HG03095 (cell line): ENCODE measurements at regions not wholly inside any gene's neighbourhood (a gene's known extent, or its start where the extent isn't known, plus 50 kb on each side); places are given as distances from the start of the nearest gene placed in this dataset.

Source experiments
- ATAC-seq: cut with Tn5 transposase; IDR thresholded peaks from one replicate; pipeline ENCODE4 v1.9.1; 2021; ENCODE audit warnings: moderate library complexity; ENCODE audit not compliant: unreplicated experiment

DNA sequence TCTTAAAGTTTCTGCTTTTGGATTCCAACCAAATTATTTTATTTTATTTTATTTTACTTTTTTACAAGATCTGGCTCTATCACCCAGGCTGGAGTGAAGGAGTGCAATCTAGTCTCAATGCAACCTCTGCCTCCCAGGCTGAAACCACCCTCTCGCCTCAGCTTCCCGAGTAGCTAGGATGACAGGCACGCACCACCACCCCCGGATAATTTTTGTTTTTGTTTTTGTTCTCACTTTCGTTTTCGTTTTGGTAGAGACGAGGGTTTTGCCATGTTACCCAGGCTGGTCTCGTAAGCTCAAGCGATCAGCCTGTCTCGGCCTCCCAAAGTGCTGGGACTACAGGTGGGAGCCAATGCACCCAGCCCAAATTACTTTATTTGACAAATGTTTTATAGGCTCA, 219.8 kb downstream of the ETS1 start:
- ATAC-seq = peak; percentile 80

DNA sequence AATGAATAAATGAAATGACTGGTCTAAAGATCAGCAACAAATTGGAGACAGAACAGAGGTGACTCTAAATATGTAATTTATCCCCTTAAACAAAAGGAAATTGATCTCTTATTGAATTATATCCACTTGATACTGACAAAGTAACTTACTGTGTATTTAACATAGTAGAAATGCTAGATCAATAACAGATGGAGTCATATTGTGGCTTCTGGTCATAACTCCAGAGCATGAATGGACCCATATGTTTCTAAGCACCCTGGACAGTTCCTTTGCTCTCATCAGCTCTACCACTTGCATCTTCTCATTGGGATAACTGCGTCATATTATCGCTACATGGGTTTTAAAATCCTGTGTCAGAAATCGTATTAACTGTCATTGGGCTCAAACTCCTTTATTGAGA, 222.3 kb downstream of the ETS1 start:
- no peak for ATAC-seq

DNA sequence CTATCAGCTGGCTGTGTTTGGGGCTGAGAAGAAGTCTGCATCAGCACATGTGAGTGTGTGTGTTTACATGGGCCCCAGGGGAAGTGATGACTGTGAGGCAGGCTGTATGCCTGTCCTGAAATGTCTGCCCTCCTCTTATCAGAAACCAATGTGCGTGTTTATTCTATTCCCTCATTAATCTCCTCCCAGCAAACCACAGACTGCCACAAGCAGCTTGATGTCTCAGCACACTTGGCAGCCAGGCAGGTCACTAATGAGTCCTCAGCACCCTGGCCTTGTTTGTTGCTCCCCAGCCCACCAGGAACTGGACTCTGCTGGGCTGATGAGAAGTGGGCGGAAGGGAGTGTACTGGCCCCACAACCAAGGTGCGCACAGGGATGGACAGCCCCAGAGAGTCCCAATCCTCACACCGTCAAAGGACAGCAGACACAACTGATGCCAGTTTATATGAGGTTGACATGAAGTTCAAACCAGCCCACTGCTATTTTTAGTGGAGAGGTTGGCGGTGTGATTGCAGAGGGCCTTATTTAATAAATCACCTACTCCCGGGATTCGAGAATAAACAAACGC, 225.8 kb downstream of the ETS1 start:
- no peak for ATAC-seq

DNA sequence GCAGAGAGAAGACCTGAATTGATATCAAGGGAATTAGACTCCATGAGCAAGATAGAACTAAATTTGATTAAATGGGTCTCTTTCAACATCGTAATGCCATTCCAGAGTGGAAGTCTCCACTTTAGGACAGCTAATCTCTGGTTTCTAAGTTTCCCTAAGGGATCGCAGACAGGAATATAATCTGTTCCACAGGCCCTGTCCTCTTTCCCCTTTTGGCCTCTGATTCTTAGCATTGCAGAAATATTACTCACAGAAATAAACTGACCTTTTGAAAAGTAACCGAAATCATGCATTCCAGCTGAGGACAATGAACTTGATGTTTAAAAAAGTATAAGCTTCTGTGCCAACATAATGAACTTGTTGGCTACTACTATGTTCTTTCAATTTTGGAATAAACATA, 227.8 kb downstream of the ETS1 start:
- no peak for ATAC-seq

DNA sequence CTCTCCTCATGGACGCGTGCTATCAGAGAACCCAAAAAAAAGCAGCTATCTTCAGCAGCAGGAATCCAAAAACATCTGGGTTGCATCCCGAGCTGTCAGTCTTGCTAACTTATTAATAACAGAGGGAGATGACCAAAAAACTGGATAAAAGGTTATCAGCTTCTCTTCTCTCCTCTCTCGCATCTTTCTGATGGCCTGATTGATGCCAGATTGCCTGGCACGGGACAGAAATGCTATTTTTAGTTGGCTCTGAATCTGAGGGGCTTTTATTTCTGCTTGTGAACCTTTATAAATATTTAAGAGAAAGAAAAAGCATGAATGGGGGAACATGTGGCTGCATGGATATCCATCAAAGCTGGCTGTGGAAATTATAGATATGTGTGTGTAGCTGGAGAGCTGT, 230.3 kb downstream of the ETS1 start:
- no peak for ATAC-seq

DNA sequence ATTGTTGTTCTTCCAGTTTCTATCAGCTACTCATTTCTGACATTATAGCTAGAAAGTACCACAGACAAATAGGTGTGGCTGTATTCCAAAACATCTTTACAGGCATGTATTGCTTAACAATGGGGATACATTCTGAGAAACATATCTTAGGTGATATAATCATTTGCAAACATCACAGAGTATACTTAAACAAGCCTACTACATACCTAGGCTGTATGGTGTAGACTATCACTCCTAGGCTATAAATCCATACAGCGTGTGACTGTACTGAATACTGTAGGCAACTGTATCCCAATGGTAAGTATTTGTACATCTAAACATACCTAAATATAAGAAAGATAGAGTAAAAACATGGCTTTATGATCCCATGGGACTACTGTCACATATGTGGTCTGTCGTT, 231.8 kb downstream of the ETS1 start:
- no peak for ATAC-seq

DNA sequence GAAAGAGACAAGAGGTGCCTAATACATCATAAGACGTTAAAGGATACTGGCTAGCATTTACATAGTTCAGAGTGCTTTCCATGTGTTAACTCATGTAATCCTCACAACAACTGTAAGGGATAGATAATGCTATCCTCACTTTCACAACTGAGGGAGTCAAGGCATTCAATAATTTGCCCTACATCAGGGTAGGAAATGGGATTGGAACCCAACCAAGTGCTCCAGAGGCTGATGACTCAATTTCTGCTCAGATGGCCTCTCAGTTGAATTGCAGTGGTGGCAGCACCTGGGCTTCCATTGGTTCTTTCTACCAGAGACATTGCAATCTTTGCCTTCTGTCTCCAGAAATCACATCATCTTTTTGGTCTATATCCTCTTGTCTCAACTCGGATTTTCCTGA, 232.9 kb downstream of the ETS1 start:
- no peak for ATAC-seq

DNA sequence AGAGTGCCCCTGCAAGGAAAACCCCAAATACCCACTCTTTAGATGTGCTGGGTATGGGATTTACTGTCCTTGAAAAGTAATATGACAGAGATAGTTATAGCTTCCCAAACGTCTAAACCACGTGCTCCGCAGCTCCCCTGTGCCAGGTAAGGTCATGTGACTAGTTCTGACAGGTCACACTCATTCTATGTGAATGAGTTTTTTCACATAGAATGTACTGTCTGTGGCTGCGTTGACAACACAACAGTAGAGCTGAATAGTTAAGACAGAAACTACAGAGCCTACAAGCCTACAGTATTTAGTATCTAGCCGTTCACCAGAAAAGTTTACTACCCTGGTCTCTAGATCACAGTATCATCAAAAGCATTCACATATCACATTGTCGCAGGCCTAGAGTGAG, 236.2 kb downstream of the ETS1 start:
- ATAC-seq = no peak

DNA sequence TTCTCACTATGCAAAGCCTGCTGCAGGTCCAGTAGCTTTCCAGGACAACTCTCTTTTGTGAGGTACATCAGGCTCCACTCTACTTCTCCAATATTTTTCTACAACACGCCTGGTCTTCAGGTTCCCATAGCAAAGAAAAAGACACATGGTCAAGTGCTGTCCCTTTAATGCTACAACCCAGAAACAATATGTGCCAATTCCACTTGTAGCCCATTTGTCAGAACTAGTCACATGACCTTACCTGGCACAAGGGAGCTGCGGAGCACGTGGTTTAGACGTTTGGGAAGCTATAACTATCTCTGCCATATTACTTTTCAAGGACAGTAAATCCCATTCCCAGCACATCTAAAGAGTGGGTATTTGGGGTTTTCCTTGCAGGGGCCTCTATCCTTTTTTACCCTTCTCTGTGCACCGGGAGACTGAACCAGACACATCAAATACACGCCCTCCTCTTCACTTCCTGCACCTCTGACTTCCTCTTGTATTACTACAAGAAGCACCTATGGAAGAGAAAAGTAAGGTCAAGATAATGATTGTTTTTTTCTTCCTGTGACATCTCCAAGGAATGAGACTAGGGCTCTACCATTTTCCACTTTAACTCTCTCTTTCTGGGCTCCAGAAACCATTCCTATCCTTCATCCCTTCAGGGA, 237.6 kb downstream of the ETS1 start:
- no peak for ATAC-seq

DNA sequence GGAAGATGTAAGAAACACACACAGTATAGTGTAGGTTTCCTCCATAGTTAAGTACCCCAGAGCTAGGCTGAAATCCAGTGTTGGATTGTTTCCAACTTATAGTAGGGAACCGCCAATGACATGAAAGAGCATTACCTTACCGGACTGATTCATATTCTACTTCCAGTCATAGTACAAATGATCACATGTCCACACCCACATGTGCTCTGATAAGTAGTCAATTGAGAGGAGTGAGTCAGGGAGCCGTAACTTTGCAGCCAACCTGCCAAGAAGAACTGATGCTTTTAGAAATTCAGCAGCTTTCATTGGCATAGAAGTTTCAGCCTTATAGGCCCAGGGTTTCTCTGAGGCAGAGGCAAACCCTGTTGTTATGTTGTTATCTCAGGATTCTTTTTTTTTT, 240.6 kb downstream of the ETS1 start:
- ATAC-seq = no peak

DNA sequence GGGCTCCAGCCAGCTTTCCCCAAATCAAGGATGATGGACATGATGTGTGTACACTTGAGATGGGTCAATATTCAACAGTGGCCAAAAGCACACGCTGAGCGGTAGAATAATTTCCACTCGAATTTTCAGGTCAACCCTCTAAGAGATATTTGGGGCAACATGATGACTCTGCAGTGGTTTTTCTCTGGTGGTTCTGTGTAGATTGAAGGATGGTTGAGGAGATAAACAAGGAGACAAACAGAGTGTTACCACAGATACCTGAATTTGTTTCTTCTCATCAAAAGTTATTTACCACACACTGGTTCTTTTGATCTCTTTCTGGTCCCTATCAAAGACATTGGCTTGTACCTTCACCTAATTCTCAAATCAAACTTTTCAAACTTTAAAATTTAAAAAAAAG, 242.0 kb downstream of the ETS1 start:
- ATAC-seq = no peak

DNA sequence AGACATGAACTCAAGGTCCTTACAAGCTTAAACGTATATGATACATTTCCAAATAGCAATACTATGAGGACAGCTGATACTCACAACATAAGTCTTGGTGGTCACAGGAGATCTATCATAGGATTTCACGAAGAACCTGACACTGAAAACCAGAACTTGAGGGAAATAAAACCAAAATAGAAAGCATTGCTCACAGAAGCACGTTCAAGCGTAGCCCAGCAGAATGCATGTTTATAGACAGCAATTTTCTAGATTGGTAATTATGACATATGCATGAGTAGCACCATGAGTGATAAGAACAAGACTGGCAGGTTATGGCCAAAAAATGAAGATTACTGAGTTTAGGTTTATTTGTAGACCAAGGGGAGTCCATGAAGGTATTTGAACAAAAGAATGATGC, 243.5 kb downstream of the ETS1 start:
- ATAC-seq = no peak

DNA sequence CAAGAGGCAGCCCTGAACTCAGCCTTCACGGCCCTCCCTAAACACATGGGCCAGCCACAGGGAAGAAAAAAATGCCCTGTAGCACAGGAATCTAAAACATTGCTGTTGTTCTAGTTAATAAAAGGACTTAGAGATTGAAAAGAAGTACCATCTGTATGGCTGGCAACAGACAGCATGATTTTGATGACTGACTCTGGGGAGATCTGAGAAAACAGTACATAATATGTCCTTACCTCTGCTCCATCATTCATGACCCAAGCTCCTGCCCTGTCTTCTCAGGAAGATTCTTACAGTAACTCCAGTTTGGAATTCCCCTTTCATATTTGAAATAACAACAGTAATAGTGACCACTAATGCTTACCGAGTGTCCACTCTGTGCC, 244.2 kb downstream of the ETS1 start:
- no peak for ATAC-seq

DNA sequence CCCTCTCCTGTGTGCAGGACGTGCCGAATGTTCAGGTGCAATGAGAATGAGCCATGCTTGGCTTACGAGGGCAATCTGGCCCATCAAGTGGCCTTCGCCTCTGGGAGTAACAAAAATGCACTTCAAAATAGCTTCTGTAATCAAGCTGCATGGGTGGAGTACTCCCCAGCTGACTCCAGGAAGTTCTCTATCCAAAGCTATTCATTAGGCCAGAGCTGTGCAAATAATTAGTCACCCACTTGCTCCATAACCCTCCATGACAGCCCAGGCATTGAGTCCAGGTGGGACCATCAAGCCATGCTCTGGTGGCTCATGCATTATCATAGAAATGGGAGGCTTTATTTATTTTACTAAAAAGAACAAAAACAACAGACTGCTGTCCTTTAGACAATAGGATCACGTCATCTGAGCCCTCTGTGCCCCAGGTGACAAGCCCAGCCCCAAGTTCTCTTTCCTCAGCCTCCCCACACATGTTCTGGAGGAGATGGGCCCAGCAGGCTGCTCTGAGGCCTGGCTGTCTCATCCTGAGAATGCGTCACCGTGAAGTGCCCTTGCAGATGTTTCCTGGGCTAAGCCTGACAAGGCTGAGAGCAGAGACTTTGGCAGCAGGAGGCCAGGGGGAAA, 244.7 kb downstream of the ETS1 start:
- ATAC-seq = peak; percentile 95

DNA sequence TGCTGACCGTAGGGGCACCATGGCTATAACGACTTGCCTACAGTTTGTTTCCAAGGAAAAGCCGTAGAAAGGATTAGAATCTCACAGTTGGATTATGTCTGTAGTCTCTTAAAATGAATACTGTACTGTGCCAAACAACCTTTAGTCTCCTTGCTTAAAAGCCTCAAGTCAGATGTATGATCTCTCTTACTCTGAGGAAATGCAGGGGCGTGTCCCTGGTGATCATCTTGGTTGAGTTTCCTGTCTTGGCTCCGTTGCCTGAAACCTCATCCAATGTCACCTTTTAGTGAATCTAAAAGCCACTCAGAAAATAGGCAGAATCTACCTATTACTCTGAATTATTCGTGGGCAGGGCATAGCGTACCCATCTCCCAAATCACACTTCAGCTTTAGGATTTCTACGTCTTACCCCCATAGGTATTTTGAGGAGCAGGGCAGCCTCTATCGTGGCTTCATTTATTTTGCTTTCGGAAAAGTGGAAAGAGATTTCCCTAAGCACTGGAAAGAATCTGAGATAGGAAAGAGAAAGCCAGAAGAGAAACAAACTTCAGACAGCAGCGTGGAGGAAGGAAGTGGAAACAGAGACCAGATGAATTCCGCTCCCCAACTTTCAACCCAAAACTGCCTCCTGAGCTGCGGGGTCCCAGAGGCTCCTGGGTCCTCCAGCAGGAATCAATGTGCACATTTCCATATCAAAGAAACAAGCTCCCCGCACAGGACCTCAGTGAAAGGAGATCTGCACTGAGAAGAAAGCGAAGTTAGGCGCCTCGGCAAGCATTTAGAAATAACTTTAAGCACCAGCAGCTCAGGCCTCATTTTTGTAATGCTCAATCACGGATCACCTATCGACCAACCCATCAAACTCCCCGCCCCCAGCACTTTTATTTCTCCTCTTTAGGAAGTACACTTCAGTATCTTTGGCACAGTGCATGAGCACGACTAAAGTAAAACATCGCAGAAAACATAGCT, 245.8 kb downstream of the ETS1 start:
- no peak for ATAC-seq

DNA sequence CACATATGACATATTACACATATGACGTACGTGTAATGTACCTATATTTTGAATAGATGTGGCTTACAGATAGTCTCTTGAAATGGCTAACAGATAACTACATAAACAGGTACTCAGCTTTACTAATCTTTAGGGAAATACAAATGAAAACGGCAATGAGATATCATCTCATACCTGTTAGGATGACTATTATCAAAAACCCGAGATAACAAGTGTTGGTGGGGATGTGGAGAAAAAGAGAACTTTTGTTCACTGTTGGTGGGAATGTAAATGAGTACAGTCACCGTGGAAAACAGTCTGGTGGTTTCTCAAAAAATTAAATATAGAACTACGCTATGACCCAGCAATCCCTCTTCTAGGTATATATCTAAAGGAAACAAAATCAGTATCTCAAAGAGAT, 247.6 kb downstream of the ETS1 start:
- ATAC-seq = no peak

DNA sequence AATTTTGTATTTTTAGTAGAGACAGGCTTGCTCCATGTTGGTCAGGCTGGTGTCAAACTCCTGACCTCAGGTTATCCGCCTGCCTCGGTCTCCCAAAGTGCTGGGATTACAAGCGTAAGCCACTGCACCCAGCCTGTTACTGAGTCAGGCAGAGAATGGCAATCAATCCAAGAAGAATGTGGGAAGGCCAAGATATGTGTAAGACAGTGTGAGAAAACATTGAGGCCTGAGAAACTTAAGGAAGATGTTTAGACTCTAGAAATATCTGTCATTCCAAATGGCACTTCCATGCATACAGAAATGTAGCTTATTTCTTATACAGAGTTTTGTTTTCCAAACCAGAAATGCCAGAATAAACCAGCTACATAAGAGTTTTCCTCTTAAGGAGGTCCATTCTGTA, 248.5 kb downstream of the ETS1 start:
- no peak for ATAC-seq

DNA sequence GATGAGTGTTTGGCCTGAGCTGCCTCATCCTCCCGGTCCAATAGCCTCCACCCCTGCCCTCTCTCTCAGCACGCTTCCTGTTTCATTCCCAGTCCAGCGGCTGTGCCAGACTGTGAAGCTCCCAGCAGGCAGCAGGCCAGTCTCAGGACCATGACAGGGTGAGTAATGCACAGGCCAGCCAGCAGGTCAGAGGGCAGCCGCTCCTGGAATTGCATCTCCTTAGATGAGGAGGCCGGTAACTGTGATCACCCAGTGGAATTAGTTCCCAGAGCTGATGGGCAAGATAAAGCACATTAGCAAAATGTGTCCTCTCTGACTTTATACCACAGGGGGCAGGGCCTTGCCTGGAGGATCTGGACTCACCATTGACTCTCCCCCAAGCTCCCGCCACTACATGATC, 251.2 kb downstream of the ETS1 start:
- ATAC-seq = no peak

DNA sequence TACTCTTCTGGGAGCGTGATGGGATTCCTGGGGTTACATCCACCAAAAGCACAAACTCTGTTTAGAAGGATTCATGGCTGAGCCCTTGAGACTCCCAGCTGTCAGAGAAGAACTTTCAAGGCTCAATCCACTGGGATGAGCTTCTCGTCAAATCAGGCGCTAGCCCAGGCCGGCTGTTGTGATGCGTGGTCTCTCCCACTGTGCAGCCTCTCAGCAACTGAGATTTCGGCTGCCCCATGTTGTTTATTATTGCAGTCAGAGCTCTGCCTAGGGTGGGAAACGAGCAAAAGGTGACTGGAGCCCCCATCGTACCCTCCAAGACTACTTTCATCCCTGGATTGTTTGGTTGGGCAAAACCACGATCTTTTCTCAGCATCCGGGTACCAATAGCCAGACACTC, 251.6 kb downstream of the ETS1 start:
- no peak for ATAC-seq

DNA sequence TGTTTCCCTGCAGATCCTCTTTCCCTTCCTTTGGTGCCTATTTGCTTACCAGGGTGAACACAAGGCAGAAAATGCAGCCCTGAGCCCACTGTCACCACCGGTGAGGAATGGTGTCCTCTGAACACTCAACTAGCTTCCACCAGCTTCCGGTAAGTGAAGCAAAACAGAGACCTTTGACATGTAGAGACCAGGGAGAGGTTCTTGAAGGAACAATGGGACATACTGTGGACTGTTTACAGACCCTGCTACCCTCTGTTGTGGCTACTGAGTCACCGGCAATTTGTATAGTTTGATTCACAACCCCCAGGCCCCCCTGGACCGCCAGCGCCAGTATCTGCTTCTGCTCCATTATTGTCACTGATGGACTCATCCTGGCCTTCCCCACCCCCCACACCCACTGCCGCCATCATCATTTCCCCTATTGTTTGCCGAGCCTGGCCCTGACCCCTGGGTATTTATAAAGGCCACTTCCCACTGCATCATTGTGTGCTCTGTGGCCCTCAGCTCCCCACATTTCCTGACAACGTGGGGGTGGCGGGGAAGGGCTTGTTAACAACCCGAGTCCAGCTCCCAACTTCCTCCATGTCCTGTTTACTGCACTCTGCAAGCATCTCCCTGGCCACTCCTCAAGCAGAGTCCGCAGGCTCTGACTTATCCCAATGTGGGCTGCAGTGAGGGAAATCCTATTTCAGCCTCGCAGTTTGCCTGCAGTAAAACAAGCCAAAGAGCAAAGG, 252.9 kb downstream of the ETS1 start:
- ATAC-seq = no peak

DNA sequence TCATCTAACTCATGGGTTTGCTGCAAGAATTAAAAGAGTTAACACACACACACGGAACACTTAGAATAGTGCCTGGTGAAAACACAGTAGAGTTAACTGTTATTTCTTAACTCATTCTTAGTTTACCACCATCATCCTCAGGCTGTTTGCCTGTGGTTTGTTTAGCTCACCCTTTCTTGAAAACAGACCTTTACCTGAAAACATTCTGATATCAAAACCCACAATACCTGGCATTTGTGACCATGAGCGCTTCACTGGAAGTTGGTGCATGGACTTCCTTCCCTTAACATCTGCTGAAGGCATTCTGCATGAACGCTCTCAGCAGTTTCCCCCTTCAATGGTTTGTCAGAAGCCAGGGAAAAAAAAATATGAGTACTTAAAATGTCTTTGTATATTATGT, 256.0 kb downstream of the ETS1 start:
- ATAC-seq = no peak
